Transverse colon (tissue), 4 donors: ENCODE measurements at regions not wholly inside any gene's neighbourhood (a gene's known extent, or its start where the extent isn't known, plus 50 kb on each side); places are given as distances from the start of the nearest gene placed in this dataset.

Experiments
- CTCF ChIP-seq, 5 experiments: fragments of 200-600 bp in 3 of 5; fragments of 450-650 bp in 2 of 5; sonication (generic) in 3 of 5; IDR thresholded peaks; 1 replicate in 2 of 5; 2 replicates in 3 of 5; pipeline ENCODE4 v1.5.1; 2016 to 2017; ENCODE audit warnings: antibody characterized with exemption in 5 of 5, inconsistent platforms in 3 of 5, mild to moderate bottlenecking in 2 of 5, moderate library complexity in 1 of 5
- EP300 ChIP-seq: sonication (generic); formaldehyde crosslinking; IDR thresholded peaks from one replicate; pipeline ENCODE4 v1.6.1; 2017; ENCODE audit warnings: antibody characterized with exemption, low read depth
- POLR2AphosphoS5 ChIP-seq, 3 donors: sonication (generic); formaldehyde crosslinking; IDR thresholded peaks; one replicate each; pipeline ENCODE4 v1.6.1; 2016; ENCODE audit warnings: antibody characterized with exemption in 3 of 3

- TF ChIP-seq CTCF (IDR thresholded peaks at IDR 0.05), result no peak
- no peak for TF ChIP-seq EP300
- TF ChIP-seq POLR2AphosphoS5 (IDR thresholded peaks at IDR 0.05), result no peak
Observed at GRCh38 chr2:106704798-106705197, 181.2 kb downstream of the ST6GAL2 start.
